ENCODE measurements at regions not wholly inside any gene's neighbourhood (a gene's known extent, or its start where the extent isn't known, plus 50 kb on each side); places are given as distances from the start of the nearest gene placed in this dataset.

DNA sequence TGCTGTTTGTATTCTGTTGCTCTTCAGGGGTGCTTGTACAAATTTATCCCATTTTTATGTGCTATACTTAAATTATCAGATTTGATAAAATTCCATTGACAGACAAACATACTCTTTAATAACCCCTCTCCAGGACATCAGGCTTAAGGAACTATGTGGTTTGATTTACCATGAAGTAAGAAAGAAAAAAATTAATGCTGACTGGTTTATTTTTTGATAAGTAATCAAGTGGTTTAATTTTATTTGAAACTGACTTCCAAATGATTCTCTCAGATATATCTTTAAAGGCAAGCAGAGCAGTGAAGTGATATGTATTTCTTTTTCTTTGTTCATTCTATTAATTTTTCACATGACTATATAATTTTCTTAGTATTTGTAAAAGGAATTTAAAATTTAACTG lies 1168.1 kb downstream of the OLFM4 start:
- Histone ChIP-seq H3K27me3 (ENCODE audit: control insufficient read depth, insufficient read depth, low read length) (no peaks in the 10 kb centered on the region), H3K4me3 (ENCODE audit: low read depth, low read length) (no peak overlapping the region), H3K27ac (ENCODE audit: low read depth, low read length) (no peak overlapping the region), H3K9me3 (ENCODE audit: control insufficient read depth, insufficient read depth, low read length) (peaks cover 6% of the 10 kb centered on the region; the same call in 1 of the 2 replicates)
- POLR2A ChIA-PET = no interaction called here
- TF ChIP-seq, protein P1, sequence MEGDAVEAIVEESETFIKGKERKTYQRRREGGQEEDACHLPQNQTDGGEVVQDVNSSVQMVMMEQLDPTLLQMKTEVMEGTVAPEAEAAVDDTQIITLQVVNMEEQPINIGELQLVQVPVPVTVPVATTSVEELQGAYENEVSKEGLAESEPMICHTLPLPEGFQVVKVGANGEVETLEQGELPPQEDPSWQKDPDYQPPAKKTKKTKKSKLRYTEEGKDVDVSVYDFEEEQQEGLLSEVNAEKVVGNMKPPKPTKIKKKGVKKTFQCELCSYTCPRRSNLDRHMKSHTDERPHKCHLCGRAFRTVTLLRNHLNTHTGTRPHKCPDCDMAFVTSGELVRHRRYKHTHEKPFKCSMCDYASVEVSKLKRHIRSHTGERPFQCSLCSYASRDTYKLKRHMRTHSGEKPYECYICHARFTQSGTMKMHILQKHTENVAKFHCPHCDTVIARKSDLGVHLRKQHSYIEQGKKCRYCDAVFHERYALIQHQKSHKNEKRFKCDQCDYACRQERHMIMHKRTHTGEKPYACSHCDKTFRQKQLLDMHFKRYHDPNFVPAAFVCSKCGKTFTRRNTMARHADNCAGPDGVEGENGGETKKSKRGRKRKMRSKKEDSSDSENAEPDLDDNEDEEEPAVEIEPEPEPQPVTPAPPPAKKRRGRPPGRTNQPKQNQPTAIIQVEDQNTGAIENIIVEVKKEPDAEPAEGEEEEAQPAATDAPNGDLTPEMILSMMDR (IDR thresholded peaks at IDR 0.05; ENCODE audit: low read depth, low read length) = no peak
- no peak for DNase-seq (ENCODE audit: low read depth, low spot score)
- CTCF ChIA-PET = no interaction called here

DNA sequence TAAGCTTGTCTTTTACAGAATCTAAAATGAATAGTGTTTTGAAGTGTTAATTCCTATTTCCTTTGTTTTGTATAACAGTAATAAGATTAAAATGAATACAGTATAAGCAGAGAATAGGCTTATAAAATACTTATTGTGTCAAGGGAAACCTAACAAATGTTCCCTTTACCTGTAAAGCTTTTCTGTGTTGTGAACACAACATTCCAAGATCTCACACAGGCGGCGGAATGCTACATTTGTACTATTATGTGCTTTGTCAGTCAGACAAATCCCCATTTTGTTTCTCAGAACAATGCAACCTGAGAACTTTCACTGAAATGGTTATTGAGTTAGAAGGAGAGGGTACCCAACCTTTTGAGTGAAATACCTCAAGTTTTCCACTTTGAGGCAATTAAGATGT lies 1170.3 kb downstream of the OLFM4 start:
- CTCF ChIA-PET = no interaction called here

DNA sequence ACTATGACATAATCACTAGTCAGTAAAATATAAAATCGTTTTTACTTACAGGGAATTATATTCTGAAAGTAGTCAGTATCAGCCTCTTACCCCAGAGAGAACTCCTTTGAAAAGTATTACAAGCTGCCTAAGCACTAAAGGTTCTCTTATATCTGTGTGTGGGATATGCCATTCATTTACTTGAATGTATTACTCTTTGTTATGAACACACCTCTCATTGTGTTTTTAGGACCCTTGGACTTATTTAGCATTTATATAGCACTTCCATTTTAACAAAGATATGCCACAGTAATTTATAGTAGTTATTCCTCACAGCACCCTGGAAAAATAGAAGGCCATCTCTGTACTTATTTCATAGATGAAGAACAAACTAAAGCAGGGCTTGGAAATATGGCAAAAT lies 1178.0 kb downstream of the OLFM4 start:
- H3K27me3 ChIP-seq (ENCODE audit: control insufficient read depth, insufficient read depth, low read length) = no peaks in the 10 kb centered on the region
- H3K4me3 ChIP-seq (ENCODE audit: low read depth, low read length) = no peak overlapping the region
- TF ChIP-seq, protein P1 (IDR thresholded peaks at IDR 0.05; ENCODE audit: low read depth, low read length) = no peak
- no peak for DNase-seq (ENCODE audit: low read depth, low spot score)
- ChIA-PET CTCF (no interaction called here), POLR2A (no interaction called here)
- H3K9me3 ChIP-seq (ENCODE audit: control insufficient read depth, insufficient read depth, low read length) = 0 out of 2 replicates have a peak, but pooled peaks cover 3% of the 10 kb centered on the region
- H3K27ac ChIP-seq (ENCODE audit: low read depth, low read length) = no peak overlapping the region

More for the DNA sequence above, 1170.3 kb downstream of the OLFM4 start:
- peaks cover 9% of the 10 kb centered on the region; the same call in 1 of the 2 replicates for H3K9me3 ChIP-seq (ENCODE audit: control insufficient read depth, insufficient read depth, low read length)
- TF ChIP-seq, protein P1 (IDR thresholded peaks at IDR 0.05; ENCODE audit: low read depth, low read length) = no peak
- H3K4me3 ChIP-seq (ENCODE audit: low read depth, low read length) = no peak overlapping the region
- no peaks in the 10 kb centered on the region for H3K27me3 ChIP-seq (ENCODE audit: control insufficient read depth, insufficient read depth, low read length)
- DNase-seq (ENCODE audit: low read depth, low spot score) = no peak
- H3K27ac ChIP-seq (ENCODE audit: low read depth, low read length) = no peak overlapping the region
- POLR2A ChIA-PET = no interaction called here

DNA sequence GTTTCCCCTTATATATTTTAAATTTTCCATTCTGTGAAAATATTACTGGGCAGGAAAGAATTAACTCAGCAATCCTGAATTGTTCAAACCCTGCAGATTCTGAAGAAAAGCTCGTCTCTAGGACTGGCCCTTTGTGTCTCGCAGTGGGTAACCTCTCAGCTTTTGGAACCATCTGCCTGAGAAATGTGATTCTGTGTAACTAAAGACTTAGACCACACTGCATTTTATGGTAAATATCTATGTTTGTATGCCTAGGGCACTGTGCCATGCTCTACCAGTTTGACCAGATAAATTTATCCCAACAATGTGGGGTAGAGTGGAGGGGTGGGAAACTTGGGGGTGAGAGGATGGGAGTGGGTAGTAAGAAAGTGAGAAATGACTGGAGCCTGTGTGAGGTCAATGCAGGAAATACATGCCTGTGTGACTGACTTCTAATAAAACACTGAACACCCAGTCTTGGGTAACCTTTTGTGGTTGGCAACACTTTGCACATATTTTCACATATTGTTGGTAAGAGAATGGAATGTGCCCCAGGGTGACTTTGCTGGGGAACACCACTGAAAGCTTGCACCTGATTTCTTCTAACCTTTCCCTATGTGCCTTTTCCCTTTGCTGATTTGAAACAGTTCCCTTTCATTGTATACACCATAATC lies 1181.9 kb downstream of the OLFM4 start:
- CTCF ChIA-PET = no interaction called here
- Histone ChIP-seq H3K9me3 (ENCODE audit: control insufficient read depth, insufficient read depth, low read length) (no peaks in the 10 kb centered on the region), H3K4me3 (ENCODE audit: low read depth, low read length) (no peak overlapping the region), H3K27me3 (ENCODE audit: control insufficient read depth, insufficient read depth, low read length) (no peaks in the 10 kb centered on the region), H3K27ac (ENCODE audit: low read depth, low read length) (no peak overlapping the region)
- TF ChIP-seq, protein P1 (IDR thresholded peaks at IDR 0.05; ENCODE audit: low read depth, low read length) = no peak
- DNase-seq (ENCODE audit: low read depth, low spot score) = no peak
- POLR2A ChIA-PET = no interaction called here

DNA sequence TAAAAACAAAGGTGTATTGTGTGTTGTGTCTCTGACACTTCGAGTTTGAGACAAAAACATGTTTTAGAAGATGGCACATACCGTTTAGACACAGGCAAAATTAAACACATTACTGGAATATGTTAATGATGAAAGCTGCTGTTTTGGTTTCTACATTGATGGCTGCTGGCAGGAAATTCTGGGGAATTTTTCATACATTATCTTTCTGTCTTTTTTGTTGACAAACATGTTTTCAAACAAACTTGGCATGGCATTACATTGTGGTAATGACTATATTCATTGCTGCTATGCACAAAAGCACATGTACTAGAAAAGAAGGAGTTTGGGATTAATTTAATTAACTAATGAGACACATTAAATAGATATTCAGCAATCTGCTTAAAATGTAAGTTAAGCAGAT lies 1187.6 kb downstream of the OLFM4 start:
- Histone ChIP-seq H3K4me3 (ENCODE audit: low read depth, low read length) (no peak overlapping the region), H3K27me3 (ENCODE audit: control insufficient read depth, insufficient read depth, low read length) (no peaks in the 10 kb centered on the region), H3K27ac (ENCODE audit: low read depth, low read length) (no peak overlapping the region), H3K9me3 (ENCODE audit: control insufficient read depth, insufficient read depth, low read length) (peaks cover 12% of the 10 kb centered on the region)
- no peak for DNase-seq (ENCODE audit: low read depth, low spot score)
- TF ChIP-seq, protein P1 (IDR thresholded peaks at IDR 0.05; ENCODE audit: low read depth, low read length) = no peak
- POLR2A ChIA-PET = no interaction called here
- CTCF ChIA-PET = no interaction called here

Data from AG04450 (cell line).